HL-60/S4 (cell line): ENCODE measurements at regions not wholly inside any gene's neighbourhood (a gene's known extent, or its start where the extent isn't known, plus 50 kb on each side); places are given as distances from the start of the nearest gene placed in this dataset.

Experiments
- in situ Hi-C: fragments of 300-500 bp; cut with MboI; formaldehyde crosslinking; loops from 2 replicates; pipeline ENCODE4 v1.14.3; 2022; ENCODE audit warnings: low sequenced_read_pairs

DNA sequence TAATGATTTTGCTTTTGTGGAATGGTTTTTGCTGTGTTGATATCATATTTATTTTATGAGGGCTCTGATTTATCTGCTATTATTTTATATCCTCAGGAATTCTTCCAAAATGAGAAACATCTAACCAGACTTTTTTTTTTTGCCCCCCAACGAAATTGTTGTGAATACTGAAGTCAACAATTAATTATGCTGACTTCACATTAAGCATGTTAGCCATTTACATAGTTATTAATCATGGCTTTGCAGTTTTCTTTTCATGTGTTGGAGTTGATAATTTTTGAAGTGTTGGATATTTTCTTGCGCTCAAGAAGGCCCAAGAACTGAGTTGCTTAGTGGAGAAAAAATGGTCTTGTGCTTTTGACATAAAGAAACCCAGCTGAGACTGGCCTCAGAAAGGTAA, 246.6 kb upstream of the CRY1 start:
- in situ Hi-C loops, result no loop called here

DNA sequence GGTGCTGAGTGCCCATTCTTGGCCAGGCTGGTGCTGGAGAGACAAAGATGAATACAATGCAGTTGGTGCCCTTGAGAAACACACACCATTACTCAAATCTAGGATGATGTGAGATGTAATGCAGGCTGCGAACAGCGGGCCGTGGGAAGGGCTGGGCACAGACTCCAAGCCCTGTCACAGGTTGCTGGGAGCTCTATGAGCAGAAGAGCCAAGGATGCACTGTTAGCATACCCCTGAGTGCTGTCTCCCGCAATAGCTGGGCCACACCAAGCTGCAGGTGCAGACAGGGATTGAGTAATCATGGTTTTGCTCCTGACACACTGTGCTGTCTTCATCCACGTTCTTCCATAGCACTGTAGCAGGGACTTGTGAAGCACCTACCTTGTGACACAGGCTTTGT, 247.5 kb upstream of the CRY1 start:
- in situ Hi-C loops, result no loop called here

DNA sequence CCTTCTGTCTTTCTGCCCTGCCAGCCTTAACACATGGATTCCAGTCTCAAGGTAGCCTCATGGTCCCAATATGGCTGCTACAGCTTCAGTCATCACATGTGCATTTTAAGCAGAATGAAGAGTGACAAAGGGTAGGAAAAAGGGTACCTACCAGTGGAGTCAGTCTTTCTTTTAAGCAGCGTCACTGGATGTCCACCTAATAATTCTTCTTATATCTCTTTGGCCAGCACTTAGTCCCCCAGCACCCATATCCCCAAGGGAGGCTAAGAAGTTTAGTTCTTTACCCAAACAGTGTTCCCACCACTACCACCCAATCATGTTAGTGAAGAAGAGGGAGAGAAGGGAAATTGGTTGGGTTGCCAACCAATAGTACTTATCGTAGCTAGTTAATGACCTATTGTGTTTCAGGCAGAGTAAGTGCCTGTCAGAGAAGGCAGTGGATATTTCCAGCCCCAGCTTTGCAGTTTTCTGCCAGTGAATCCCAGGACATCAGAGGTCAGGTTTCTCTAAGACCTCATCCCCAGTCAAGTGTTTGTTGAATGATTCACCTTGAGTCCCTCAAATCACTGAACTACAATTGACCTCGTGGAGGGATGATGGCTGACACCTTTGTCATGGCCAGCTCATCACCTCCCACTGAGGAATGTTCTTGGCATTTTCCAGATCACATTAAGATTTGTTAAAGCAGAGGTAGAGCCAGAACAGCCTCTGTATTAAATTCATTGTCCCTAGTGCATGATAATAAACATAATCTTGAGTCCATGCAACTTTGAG, 250.9 kb upstream of the CRY1 start:
- in situ Hi-C loops, result no loop called here

DNA sequence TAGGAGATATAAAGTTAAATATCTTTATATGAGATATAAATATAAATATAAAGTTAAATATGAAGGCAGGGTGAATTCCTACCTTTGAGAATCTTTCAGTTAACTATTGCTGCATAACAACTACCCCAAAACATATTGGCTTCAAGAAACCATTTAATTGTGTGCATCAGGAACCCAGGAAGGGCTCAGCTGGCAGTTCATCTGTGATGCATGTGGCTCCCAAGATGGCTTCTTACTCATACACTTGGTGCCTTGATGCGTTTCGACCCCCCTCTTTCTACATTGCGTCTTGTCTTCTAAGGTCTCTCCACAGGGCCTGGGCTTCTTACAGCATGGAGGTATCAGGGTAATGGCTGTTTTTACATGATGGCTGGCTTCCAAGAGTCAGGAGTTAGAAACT, 253.9 kb upstream of the CRY1 start:
- in situ Hi-C loops, result no loop called here

DNA sequence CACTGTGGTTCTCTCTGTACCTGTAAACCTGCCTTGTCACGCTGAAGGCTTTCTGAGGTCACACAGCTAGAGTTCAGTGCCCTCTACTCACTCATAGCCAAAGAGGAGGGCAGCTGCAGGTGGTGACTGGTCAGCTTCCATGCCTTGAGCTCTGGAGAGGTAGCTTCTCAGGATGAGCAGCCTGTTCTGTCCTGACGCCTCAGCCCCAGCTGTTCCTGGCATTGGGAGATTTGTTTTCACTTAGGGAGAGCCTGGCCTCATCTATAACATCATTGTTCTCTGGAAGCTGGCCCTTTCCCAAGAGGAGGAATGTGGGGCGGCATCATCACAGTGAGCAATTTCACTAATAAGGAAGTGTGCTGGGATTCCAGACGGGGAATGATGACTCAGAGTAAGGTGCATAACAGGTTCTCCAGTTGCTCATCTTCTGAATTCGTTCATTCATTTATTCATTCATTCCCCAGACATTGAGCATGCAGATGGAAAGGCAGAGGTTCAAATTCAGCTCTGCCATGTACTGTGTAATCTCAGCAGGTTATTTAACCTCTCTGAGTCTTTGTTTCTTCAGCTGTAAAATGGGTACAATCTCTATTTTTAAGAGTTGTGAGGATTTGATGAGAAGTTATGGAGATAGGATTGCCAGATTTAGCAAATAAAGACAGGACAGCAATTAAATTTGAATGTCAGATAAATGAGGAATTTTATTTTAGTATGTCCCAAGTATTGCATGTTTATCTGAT, 255.8 kb upstream of the CRY1 start:
- in situ Hi-C loops, result no loop called here

DNA sequence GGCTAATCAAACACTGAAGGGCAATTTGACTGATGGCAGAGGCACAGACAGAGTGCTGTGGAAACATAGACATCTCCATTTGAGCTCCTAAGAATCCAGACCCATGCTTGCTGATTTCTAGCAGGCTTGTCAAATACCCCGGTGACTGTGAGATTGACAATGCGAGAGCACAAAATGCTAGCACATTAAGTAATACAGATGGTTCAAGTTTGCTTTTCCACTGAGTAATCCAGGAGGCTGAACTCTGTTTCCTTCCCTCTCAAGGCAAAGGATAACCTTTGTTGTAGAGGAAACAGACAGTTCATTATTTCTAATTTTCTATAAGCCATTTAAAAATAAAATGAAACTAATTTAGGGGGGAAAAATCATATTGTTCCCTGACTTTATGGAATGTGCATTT, 256.5 kb upstream of the CRY1 start:
- in situ Hi-C loops, result no loop called here

DNA sequence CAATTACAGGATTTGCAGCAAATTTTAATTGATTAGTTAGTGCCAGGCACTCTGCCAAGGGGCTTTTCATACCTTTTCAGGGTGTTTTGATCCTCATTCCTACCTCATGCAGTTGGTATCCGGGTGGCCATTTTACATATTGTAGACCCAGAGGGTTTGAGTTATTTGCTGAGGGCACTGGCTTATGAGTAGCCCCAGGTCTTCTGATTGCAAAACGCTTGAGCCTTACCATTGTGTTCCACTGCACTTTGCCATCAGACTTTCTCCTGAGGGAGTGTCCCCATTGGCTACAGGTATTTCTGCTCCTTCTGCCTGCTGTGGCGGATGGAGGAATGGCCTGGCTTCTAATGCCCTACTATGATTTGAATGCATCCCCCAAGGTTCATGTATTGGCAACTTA, 257.8 kb upstream of the CRY1 start:
- in situ Hi-C loops, result no loop called here

DNA sequence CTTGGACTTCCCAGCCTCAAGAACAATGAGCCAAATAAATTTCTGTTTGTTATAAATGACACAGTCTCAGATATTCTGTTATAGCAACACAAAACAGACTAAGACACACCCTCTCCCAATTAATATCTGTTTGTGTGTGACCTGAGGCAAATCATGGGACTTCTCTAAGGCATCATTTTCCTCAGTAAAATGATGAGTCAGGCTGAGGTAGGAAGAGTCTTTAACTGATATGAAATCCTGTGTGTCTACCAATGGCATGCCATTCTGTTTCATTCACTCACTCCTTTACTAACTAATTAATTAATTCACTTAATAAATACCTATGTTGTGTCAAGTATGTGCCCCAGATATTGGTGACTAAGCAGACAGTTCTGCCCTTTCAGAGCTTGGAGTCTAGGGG, 258.4 kb upstream of the CRY1 start:
- in situ Hi-C loops, result no loop called here

DNA sequence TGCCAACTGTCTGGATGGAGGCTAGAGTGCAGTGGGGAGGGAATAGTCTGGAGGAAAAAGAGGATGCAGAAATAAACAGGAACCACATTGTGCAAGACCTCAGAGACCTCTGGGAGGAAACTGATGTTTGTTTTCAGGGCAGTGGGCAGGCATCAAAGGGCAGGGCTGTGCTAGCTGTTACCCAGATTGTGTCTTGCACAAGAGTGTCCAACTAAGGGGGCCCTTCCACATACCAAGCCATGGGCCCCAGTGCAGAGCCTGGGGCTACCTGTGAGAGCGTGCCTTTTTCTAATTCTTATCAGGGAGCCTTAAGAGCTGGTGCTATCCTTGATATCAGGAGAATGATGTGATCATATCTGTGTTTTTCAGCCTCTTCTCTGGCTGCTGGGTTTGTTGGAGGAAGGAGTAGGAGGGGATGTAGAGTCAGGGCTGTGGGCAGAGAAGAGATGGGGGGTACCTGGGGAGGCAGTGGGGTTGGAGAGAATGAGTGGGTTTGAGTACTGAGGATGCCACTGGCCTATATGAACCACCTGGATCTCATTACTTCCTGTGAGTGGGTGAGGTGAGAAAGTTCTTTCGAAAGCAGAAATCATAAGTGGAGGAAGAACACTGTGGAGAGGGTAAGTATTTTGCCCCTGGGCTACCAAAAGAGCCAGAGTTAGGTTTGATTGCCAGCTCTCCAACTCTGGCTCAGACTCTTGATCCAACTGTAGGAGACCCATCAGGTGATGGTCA, 259.2 kb upstream of the CRY1 start:
- in situ Hi-C loops, result no loop called here

DNA sequence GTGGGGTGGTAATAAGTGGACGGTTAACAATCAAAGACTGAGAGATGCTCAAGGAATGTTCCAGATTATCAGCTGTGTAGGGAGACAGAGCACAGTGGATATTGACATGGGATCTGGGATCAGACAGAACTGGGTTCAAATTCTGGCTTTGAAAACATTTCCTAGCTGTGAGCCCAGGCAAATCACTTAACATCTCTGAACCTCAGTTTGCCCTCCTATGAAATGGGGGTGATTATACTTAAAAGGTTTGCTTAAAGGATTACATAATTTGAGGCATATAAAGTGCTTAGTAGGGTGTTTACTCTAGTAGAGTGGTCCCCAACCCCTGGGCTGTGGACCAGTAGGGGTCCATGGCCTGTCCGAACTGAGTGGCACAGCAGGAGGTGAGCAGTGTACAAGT, 260.0 kb upstream of the CRY1 start:
- in situ Hi-C loops, result no loop called here

DNA sequence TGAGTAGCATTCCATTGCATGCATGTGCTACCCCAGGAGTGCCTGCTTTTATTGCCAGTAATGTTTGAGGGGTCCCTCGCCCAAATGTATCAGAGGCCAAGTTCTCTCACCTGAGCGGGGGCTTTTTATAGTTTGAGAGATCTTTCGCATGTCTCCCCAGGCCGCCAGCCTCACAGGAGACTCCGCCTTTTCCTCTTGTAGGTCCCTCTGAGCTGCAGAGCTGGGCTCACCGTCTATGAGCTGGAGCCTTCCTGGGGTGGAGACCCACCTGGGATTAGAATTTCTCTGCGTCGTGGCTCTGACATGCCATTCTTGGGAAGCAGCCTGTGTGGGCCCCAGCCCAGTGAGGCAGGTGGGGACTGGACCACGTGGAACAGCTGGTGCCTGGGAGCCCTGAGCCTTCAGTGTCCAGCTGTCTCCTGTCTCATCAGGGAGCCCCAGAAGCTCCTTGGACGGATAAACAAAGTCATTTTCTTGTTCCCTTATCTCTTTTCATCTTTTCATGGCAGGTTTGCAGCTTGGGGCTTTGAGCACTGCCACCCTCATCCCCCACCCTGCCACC, 261.7 kb upstream of the CRY1 start:
- in situ Hi-C loops, result no loop called here

DNA sequence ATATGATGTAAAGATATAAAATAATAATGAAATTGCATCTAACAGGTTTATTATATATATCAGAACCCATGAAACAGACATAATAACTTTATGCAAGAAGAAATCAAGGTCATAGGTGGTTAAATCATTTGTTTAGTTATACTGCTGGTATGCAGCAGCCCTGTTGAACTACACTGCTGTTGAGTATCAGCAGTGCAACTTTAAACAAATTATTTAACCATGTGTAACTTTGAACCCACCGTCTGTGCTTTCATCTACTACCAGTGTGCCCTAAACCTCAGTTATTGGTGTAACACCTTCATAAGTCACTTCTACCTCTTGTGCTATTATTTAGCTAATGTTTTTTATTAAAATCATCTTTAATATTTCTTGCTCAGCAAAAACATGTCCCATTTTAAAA, 262.3 kb upstream of the CRY1 start:
- in situ Hi-C loops, result no loop called here

DNA sequence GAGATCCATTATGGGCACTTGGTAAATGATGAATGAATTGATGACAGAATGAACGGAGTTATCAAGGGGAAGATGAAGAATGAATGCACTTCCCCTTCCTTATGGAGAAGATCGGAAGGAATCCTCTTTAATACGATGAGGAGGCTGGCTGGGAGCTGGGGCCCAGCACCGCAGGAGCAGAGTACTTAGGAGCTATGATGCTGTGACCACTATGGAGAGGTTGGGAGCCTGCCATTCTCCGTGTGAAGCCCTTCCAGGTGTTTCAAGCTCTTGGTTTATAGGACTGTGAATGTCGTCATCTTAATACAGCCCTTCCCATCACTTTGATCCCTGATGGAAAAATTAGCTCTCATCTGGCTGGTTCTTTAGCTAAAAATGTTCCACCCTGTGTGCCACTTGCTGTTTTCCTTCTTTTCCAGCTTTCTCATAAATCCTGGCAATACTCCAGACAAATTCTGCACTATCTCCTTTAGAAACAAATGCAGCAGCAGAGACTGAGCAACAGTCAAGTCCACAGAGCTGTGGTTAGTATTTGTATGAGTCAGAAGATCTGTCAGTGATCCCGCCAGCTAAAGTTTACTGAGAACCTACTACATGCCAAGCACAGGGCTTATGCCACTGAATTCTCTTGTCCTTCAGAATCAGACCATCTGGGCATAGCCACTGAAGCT, 263.1 kb upstream of the CRY1 start:
- in situ Hi-C loops, result no loop called here

DNA sequence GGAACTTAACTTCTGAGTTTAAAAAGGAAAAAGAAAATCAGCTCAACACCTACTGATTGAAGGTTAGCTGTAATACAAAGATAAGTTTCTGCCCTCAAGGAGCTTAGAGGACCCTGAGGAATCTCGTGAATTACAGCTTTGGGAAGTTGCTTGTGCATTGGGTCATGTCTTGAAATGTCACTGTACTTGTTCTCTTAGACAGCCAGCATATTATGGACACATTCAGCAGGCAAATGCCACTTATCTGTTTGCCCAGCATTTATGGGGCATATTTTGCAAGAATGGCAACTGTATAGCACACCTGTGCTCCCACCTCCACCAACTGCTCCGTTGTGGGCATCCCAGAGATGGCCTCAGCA, 263.6 kb upstream of the CRY1 start:
- in situ Hi-C loops, result no loop called here

DNA sequence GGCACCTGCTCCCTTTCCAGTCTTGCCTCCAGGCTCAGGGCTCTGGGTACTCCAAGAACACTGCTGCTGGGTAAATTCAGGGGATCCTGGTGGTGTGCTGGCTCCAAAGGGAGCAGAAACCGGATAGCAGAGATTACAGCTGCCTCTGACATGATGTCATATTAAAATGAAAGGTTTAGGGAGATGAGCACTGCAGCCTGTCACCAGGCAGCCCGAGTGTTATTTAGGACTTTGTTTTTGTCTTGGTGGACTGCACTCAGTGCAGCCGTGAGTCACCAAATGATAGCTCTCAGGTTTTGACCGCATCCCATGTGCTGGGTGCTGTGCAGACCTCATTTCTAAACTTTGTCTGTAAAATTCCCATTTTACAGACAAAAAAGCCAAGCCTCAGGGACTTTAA, 266.0 kb upstream of the CRY1 start:
- in situ Hi-C loops, result no loop called here

DNA sequence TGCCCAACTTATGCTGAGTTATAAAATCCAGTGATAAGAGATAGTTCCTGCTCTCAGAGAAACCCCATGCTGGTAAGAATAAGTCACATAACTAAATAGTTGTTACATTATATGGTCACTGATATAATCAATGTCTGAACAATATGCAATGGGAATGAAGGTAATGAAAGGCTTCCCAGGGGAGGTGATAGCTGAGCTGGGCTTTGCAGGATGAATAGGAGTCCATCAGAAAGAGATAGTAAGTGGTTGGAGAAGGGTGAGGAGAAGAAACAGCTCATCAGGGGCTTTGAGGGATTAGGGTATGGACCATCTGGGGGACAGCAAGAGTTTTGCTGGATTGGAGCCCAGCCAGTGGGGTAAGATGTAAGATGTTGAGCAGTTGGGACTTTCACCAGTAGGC, 266.7 kb upstream of the CRY1 start:
- in situ Hi-C loops, result no loop called here

DNA sequence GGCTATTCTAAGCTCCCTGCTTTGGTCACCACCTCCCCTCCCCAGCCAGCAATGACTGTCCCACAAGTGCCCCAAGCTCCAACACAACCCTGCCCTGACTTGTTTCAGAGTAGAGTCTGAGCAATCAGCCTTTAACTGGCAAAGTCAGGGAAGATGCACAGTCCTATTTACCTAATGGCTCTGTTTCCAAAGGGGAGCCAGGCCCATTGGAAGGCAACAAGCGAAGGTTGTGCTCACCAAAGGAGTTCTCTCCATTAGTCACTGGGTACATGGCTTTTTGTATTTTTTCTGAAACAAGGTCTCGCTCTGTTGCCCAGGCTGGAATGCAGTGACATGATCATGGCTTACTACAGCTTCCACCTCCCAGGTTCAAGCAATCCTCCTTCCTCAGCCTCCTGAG, 267.1 kb upstream of the CRY1 start:
- in situ Hi-C loops, result no loop called here

DNA sequence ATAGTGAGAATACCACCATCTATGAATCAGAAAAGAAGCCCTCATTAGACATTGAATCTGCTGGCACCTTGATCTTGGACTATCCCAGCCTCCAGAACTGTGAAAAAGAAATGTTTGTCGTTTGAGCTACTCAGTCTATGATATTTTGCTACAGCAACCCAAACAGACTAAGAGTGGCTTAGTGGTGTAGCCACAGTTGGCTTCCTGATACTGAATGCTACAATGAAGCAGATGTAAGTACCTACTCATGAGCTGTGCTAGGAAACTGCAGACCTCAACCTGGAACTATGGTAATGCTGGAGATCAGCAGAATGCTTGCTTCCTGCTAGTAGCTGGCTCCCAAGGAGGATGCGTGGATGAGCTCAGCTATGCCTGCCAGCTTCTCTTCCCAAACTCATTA, 268.6 kb upstream of the CRY1 start:
- in situ Hi-C loops, result no loop called here

DNA sequence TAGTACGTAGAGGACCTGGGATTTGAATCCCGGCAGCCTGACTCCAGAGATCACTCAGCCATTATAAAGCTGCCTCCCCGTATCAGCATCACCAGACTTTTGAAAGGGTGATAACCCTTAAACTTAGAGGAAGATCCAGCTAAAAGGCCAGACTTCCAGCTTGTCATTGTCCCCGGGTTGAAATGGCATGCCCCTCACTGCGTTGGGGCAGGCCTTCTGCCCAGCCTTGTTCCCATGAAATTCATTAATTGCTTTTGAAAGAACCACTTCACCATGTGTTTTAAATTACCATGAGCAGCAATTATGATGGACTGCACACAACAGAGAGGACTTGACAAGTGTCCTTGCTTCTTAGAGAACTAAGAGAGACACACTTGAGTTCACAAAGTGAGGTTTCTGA, 269.6 kb upstream of the CRY1 start:
- in situ Hi-C loops, result no loop called here

DNA sequence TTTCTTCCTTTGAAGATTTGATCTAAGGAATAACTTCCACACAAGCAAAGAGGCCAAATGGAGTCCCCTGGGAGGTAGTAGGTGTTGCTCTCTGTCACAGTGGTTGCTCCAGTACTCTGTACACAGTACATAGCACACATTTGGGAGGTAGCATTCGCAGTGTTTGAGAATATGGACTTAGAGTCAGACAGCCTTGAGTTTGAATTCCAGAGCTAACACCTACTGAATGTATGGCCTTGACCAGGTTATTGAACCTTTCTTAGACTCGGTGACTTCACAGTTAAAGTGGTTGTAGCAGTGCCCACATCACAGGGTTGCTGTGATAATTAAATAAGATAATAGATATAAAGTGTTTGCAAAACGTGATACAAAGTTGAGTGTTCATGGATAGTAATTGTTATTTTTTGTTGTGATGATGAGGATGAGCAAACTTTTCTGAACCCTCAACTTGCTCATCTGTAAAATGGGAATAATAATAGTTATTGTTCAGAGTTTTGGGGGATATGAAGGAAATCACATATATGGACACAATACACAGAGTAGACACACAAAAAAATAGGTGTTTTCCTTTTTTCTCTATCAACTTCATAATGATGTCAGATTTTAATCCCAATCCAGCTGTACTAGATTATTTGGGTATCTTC, 271.6 kb upstream of the CRY1 start:
- in situ Hi-C loops, result no loop called here

DNA sequence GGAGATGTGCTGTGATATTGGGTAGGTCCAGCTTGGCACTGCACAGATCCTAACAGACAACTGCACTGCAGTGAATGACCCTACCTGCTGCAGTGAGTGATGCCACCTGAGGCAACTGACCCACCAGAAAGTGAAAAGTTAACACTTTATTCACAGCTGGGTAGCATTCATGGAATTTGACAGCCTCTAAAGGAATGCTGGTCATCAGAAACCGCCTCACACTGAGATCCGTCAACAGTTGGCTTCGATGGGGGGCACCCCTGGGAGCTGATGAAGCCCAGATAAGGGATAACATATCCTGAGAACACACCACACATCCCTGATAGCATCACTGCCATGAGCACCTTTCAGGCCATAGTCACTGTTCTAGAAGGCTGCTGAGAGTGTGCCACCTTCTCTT, 272.4 kb upstream of the CRY1 start:
- in situ Hi-C loops, result no loop called here
